CD4-positive, alpha-beta memory T cell (primary cell): ENCODE measurements at regions not wholly inside any gene's neighbourhood (a gene's known extent, or its start where the extent isn't known, plus 50 kb on each side); places are given as distances from the start of the nearest gene placed in this dataset.

ENCODE experiments used
- CTCF ChIA-PET: fragments of 350-600 bp; sonication (Branson Sonifier 250); formaldehyde crosslinking; loops from one replicate; lab custom pipeline; 2021; ENCODE audit warnings: inconsistent platforms; ENCODE audit not compliant: partially characterized antibody; lab: Charles Lee
- POLR2A ChIA-PET: fragments of 350-600 bp; sonication (Branson Sonifier 250); formaldehyde crosslinking; loops from one replicate; lab custom pipeline; 2021; ENCODE audit not compliant: partially characterized antibody; lab: Charles Lee
- DNase-seq, 5 donors: peaks; one replicate each; pipeline versions ENCODE4 v3.0.0 to v3.0.0-alpha.2; 2020 to 2022; ENCODE audit warnings: mixed read lengths in 1 of 5
- H3K27ac ChIP-seq: one replicate; pipeline ENCODE4 v1.7.0; 2013; ENCODE audit warnings: low read depth, low read length
- H3K27me3 ChIP-seq: 2 replicates; pipeline ENCODE4 v1.7.0; 2013; ENCODE audit warnings: mild to moderate bottlenecking, low read length, moderate library complexity; ENCODE audit not compliant: insufficient read depth
- H3K36me3 ChIP-seq: 2 replicates; pipeline ENCODE4 v1.7.0; 2013; ENCODE audit warnings: mild to moderate bottlenecking, low read length, moderate library complexity; ENCODE audit not compliant: insufficient read depth
- H3K4me1 ChIP-seq: 2 replicates; pipeline ENCODE4 v1.7.0; 2013; ENCODE audit warnings: mild to moderate bottlenecking, low read length, moderate library complexity; ENCODE audit not compliant: insufficient read depth
- H3K4me3 ChIP-seq, 2 donors: one replicate each; pipeline ENCODE4 v1.7.0; 2013; ENCODE audit warnings: low read length in 2 of 2, mild to moderate bottlenecking in 1 of 2
- H3K9me3 ChIP-seq, 2 donors: one replicate each; pipeline ENCODE4 v1.7.0; 2013; ENCODE audit warnings: low read length in 2 of 2, control low read depth in 1 of 2; ENCODE audit not compliant: control insufficient read depth in 1 of 2
- H3K27ac Mint-ChIP-seq, 7 donors: one replicate each; pipeline ENCODE4 v1.8.0; 2020 to 2021; ENCODE audit warnings: mixed read lengths in 7 of 7, mild to moderate bottlenecking in 6 of 7, inconsistent platforms in 3 of 7, moderate library complexity in 3 of 7
- H3K27me3 Mint-ChIP-seq, 2 donors: one replicate each; pipeline ENCODE4 v1.8.0; 2020 to 2021; ENCODE audit warnings: mixed read lengths in 2 of 2
- H3K36me3 Mint-ChIP-seq, 2 donors: one replicate each; pipeline ENCODE4 v1.8.0; 2020 to 2021; ENCODE audit warnings: mixed read lengths in 2 of 2, inconsistent platforms in 1 of 2, mild to moderate bottlenecking in 1 of 2
- H3K4me1 Mint-ChIP-seq, 4 donors: one replicate each; pipeline ENCODE4 v1.8.0; 2020 to 2021; ENCODE audit warnings: mixed read lengths in 4 of 4, mild to moderate bottlenecking in 1 of 4
- H3K4me3 Mint-ChIP-seq, 8 donors: one replicate each; pipeline ENCODE4 v1.8.0; 2020 to 2021; ENCODE audit warnings: mixed read lengths in 8 of 8, mild to moderate bottlenecking in 7 of 8, moderate library complexity in 6 of 8, inconsistent platforms in 3 of 8
- H3K9me3 Mint-ChIP-seq, 8 donors: one replicate each; pipeline ENCODE4 v1.8.0; 2020 to 2021; ENCODE audit warnings: mixed read lengths in 8 of 8, mild to moderate bottlenecking in 5 of 8, inconsistent platforms in 3 of 8, moderate library complexity in 1 of 8
- intact Hi-C: fragments of 100-400 bp; cut with micrococcal nuclease; formaldehyde crosslinking; loops from one replicate; pipeline ENCODE4 v1.15.1; 2023

DNA sequence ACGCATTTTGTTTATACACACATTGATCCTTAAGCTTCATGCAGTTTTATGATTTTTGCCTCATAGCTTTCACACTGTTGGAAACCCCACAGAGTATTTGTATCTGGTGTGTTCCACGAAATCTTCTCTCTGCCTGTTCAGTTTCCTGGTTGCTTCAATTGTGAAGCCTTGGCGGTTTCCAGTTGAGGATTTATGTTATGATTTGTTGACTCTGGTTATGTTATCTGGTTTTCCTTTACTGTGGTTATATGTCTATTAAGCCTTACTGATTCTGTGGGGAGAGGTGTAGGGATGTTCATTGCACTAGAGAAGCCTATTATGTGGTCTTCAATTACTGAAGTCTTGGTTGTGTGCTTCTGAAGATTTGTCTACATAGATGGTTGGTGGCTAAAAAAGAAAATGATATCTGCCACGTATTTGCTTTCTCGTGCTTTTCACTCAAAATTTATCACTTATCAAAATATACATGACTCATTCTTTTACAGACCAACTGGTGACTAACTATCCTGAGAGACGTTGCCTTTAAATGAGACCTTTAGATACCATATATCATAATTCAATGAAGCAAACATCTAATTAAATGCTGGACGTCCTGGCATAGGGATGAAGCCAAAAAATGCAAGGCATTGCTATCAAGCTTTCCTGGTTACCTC is 488.0 kb upstream of the B3GALT2 start:
- DNase-seq, result no peak
- Mint-ChIP-seq H3K4me3 (peak overlapping the region in 1 of 8 donors; percentile 29), H3K27me3 (no peaks in the 10 kb centered on the region), H3K36me3 (peaks cover 3 to 7% of the 10 kb centered on the region in 2 donors), H3K9me3 (peaks cover 0 to 6% (median 2%) of the 10 kb centered on the region in 8 donors), H3K27ac (peak overlapping the region in 2 of 7 donors; percentile 28 to 55), H3K4me1 (peaks cover 0 to 5% (median 2%) of the 10 kb centered on the region in 4 donors)
- intact Hi-C loops, result no loop called here
- H3K9me3 ChIP-seq, result no peaks in the 10 kb centered on the region
- ChIA-PET CTCF (interaction anchor here (0.9 kb wide), 1 partner anchor 16 kb away, joined by 4 read pairs; no protein-coding TSS in a partner anchor), POLR2A (no interaction called here)
- no peak overlapping the region for H3K4me3 ChIP-seq
- H3K27ac ChIP-seq, result no peak overlapping the region
- no peaks in the 10 kb centered on the region for H3K27me3 ChIP-seq
- no peaks in the 10 kb centered on the region for H3K4me1 ChIP-seq
- H3K36me3 ChIP-seq, result no peaks in the 10 kb centered on the region

DNA sequence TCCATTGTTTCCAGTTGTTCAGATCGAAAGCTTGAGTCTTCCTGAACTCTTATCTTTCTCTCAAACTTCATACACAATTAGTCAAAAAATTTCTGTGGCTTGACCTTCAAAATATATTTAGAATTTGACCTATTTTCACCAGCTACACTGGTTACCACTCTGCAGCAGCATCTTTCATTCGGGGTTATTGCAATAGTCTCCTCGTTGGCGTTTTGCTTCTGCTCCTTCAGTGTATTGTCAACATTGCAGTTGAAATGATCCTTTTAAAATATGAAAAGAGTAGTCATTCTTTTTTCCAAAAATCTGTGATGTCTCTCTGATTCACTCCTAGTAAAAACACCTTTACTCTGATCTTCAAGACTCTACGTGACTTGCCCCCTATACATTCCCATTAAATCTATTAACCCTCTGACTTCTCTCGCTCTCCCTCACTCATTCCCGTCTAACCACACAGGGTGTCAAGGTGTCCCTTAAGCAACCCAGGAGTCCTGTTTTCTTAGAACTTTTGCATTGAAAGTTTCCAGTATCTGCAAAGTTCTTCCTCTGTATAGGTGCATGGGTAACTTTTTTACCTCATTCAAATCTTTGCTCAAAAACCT is 480.2 kb upstream of the B3GALT2 start:
- Histone ChIP-seq H3K36me3 (no peaks in the 10 kb centered on the region), H3K4me3 (no peak overlapping the region), H3K9me3 (no peaks in the 10 kb centered on the region), H3K4me1 (no peaks in the 10 kb centered on the region), H3K27me3 (no peaks in the 10 kb centered on the region), H3K27ac (no peak overlapping the region)
- POLR2A ChIA-PET, result interaction anchor here (1.6 kb wide), 1 partner anchor 186 kb away, joined by 3 read pairs; no protein-coding TSS in a partner anchor
- CTCF ChIA-PET, result interaction anchor here (1.3 kb wide), 1 partner anchor 36 kb away, joined by 5 read pairs; no protein-coding TSS in a partner anchor
- DNase-seq, result no peak
- intact Hi-C loops, result no loop called here
- Mint-ChIP-seq H3K4me1 (peaks cover 0 to 20% (median 16%) of the 10 kb centered on the region in 4 donors), H3K9me3 (peaks cover 0 to 5% (median 2%) of the 10 kb centered on the region in 8 donors), H3K27ac (peak overlapping the region in 6 of 7 donors; percentile 39 to 83 (median 64)), H3K4me3 (peak overlapping the region; percentile 22 to 75 (median 52)), H3K36me3 (peaks cover 3 to 7% of the 10 kb centered on the region in 2 donors), H3K27me3 (no peaks in the 10 kb centered on the region)

DNA sequence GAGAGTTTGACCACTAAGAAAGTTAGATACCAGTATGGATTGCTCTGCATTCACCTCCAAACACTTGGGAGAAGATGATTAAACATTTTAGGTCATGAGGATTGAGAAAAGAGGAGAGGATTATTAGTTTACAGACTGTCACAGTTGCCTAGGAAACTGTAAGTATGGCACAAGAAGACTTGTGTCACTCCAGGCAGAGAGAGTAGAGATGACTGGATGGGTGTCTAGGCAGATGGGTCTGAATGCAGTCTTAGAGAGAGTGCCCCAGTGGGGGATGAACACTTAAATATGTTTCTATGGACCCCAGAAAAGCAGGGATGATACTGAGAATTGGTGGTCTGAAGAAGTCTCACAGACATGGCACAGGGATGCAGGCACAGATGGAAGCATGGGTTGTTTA is 477.6 kb upstream of the B3GALT2 start:
- ChIA-PET POLR2A (no interaction called here), CTCF (no interaction called here)
- H3K9me3 Mint-ChIP-seq, result peaks cover 0 to 4% (median 0%) of the 10 kb centered on the region in 8 donors
- Histone ChIP-seq H3K4me1 (no peaks in the 10 kb centered on the region), H3K9me3 (no peaks in the 10 kb centered on the region), H3K27ac (no peak overlapping the region), H3K36me3 (no peaks in the 10 kb centered on the region), H3K27me3 (no peaks in the 10 kb centered on the region), H3K4me3 (no peak overlapping the region)
- peaks cover 0 to 4% of the 10 kb centered on the region in 2 donors for H3K36me3 Mint-ChIP-seq
- peaks cover 0 to 20% (median 17%) of the 10 kb centered on the region in 4 donors for H3K4me1 Mint-ChIP-seq
- H3K27ac Mint-ChIP-seq, result peak overlapping the region in 5 of 7 donors; percentile 15 to 62 (median 36)
- H3K27me3 Mint-ChIP-seq, result no peaks in the 10 kb centered on the region
- intact Hi-C loops, result no loop called here
- H3K4me3 Mint-ChIP-seq, result no peak overlapping the region
- no peak for DNase-seq

DNA sequence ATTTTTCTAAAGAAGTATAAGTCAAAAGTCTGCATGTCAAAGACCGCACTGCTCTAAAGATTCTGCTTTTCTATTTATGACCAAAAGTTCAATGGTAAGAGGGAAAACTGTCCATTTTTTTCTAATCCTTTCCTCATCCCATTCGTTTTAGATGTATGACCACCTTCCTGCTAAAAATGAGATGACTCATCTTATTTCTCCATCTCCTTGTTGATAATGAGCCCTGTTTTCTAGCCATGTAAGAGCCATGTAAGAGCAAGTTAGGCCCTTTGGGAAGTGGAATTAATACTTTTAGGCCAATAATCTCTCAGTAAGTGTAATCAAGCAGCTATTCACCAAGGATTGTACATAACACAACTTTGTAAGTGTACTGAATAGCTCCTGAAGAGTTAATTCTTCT is 475.6 kb upstream of the B3GALT2 start:
- intact Hi-C loops, result no loop called here

DNA sequence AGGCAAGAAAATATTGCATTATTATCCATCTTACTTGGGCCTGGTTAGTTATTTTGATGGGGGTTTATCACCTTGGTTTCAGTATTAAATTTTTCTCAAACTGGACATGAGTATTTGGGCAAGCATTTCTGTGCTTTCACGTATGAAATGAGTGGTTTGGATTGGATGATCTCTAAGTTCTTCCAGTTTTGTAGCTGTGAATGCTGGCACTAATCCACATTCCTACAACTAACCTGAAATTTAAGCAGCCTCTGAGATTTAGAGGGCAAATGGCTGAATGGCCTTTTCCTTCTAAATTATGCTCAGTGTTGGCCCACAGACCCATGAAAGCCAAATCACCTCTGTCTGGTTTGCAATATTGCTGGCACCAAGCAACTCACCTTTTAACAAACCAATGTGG is 475.0 kb upstream of the B3GALT2 start:
- H3K4me3 ChIP-seq, result no peak overlapping the region
- DNase-seq, result no peak
- H3K36me3 Mint-ChIP-seq, result peaks cover 0 to 4% of the 10 kb centered on the region in 2 donors
- H3K4me3 Mint-ChIP-seq, result no peak overlapping the region
- H3K27me3 ChIP-seq, result no peaks in the 10 kb centered on the region
- no peak overlapping the region for H3K27ac Mint-ChIP-seq
- H3K27ac ChIP-seq, result no peak overlapping the region
- H3K36me3 ChIP-seq, result no peaks in the 10 kb centered on the region
- no peaks in the 10 kb centered on the region for H3K27me3 Mint-ChIP-seq
- peaks cover 0 to 4% (median 0%) of the 10 kb centered on the region in 8 donors for H3K9me3 Mint-ChIP-seq
- H3K9me3 ChIP-seq, result no peaks in the 10 kb centered on the region
- H3K4me1 Mint-ChIP-seq, result peaks cover 0 to 14% (median 12%) of the 10 kb centered on the region in 4 donors
- no peaks in the 10 kb centered on the region for H3K4me1 ChIP-seq
- POLR2A ChIA-PET, result no interaction called here
- intact Hi-C loops, result no loop called here
- CTCF ChIA-PET, result no interaction called here

More for the DNA sequence above, 475.6 kb upstream of the B3GALT2 start:
- DNase-seq, result no peak
- CTCF ChIA-PET, result interaction anchor here (1.1 kb wide), 1 partner anchor 175 kb away, joined by 3 read pairs; no protein-coding TSS in a partner anchor
- H3K36me3 ChIP-seq, result no peaks in the 10 kb centered on the region
- no peaks in the 10 kb centered on the region for H3K4me1 ChIP-seq
- peaks cover 0 to 20% (median 17%) of the 10 kb centered on the region in 4 donors for H3K4me1 Mint-ChIP-seq
- H3K9me3 ChIP-seq, result no peaks in the 10 kb centered on the region
- peaks cover 0 to 4% of the 10 kb centered on the region in 2 donors for H3K36me3 Mint-ChIP-seq
- no peak overlapping the region for H3K27ac ChIP-seq
- POLR2A ChIA-PET, result no interaction called here
- no peak overlapping the region for H3K4me3 ChIP-seq
- H3K4me3 Mint-ChIP-seq, result no peak overlapping the region
- H3K27me3 Mint-ChIP-seq, result no peaks in the 10 kb centered on the region
- H3K27me3 ChIP-seq, result no peaks in the 10 kb centered on the region
- peaks cover 0 to 4% (median 0%) of the 10 kb centered on the region in 8 donors for H3K9me3 Mint-ChIP-seq
- H3K27ac Mint-ChIP-seq, result peak overlapping the region in 1 of 7 donors; percentile 7

DNA sequence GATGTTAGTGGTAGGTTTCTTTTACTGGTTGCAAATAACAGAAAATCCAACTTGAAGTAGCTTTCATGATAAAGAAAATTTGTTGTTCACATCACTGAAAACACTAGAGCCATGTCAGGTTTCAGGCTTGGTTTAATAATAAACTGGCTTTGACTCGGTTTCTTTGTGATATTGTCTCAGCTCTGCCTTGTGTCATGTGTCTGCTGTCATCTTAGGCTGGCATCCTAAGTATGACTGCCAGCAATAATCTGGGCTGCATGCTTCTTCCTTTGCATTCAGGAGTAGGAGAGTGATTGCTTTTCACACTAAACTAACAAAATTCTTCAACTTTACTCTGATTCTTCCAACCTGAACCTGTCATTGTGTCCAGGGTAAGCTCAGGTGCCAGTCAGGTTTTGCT is 474.0 kb upstream of the B3GALT2 start:
- Mint-ChIP-seq H3K36me3 (peaks cover 0 to 9% of the 10 kb centered on the region in 2 donors), H3K27me3 (no peaks in the 10 kb centered on the region), H3K4me3 (no peak overlapping the region), H3K9me3 (peaks cover 0 to 4% (median 0%) of the 10 kb centered on the region in 8 donors), H3K4me1 (peaks cover 0 to 14% (median 9%) of the 10 kb centered on the region in 4 donors), H3K27ac (peak overlapping the region in 1 of 7 donors; percentile 2)
- Histone ChIP-seq H3K4me1 (no peaks in the 10 kb centered on the region), H3K27me3 (no peaks in the 10 kb centered on the region), H3K4me3 (no peak overlapping the region), H3K9me3 (no peaks in the 10 kb centered on the region), H3K36me3 (no peaks in the 10 kb centered on the region), H3K27ac (no peak overlapping the region)
- POLR2A ChIA-PET, result no interaction called here
- intact Hi-C loops, result no loop called here
- DNase-seq, result no peak
- CTCF ChIA-PET, result no interaction called here

DNA sequence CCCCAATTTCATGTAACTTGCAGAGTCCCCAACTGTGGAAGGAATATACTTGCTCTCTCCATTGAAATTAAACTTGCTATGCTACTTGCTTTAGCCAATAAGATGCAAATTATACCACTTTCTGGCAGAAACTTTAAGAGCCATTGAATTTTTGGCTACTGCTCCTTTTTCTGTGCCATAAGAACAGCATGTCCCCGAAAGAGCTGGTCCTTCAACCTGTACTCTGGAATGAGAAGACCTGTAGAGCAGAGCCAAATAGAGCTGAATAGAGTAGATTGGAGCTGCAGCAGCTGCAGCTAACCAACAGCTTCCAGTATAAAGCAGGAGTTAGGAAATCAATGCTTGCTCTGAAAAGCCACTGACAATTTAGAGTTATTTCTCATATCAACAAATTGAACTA is 472.3 kb upstream of the B3GALT2 start:
- intact Hi-C loops, result no loop called here
- no peak overlapping the region for H3K4me3 Mint-ChIP-seq
- peaks cover 3 to 17% (median 12%) of the 10 kb centered on the region in 8 donors for H3K9me3 Mint-ChIP-seq
- Histone ChIP-seq H3K27me3 (no peaks in the 10 kb centered on the region), H3K4me1 (no peaks in the 10 kb centered on the region), H3K36me3 (no peaks in the 10 kb centered on the region), H3K9me3 (no peaks in the 10 kb centered on the region), H3K4me3 (no peak overlapping the region), H3K27ac (no peak overlapping the region)
- H3K36me3 Mint-ChIP-seq, result peaks cover 13 to 22% of the 10 kb centered on the region in 2 donors
- DNase-seq, result no peak
- POLR2A ChIA-PET, result no interaction called here
- peaks cover 0 to 8% (median 4%) of the 10 kb centered on the region in 4 donors for H3K4me1 Mint-ChIP-seq
- CTCF ChIA-PET, result interaction anchor here (0.7 kb wide), 1 partner anchor 15 kb away, joined by 4 read pairs; no protein-coding TSS in a partner anchor
- no peaks in the 10 kb centered on the region for H3K27me3 Mint-ChIP-seq
- H3K27ac Mint-ChIP-seq, result no peak overlapping the region
